NB4 (cell line): ENCODE measurements at regions not wholly inside any gene's neighbourhood (a gene's known extent, or its start where the extent isn't known, plus 50 kb on each side); places are given as distances from the start of the nearest gene placed in this dataset.

Source experiments
- MYC ChIP-seq: IDR thresholded peaks from 2 replicates; pipeline ENCODE4 v1.6.1; 2011; ENCODE audit warnings: low read depth, low read length
- POLR2A ChIP-seq: IDR thresholded peaks from 2 replicates; pipeline ENCODE4 v1.6.1; 2011; ENCODE audit warnings: mild to moderate bottlenecking; ENCODE audit not compliant: insufficient read length; ENCODE audit errors: extremely low read depth
- TF ChIP-seq, protein P1 (sequence below): IDR thresholded peaks from one replicate; pipeline ENCODE4 v1.5.1; 2012; ENCODE audit warnings: low read depth, low read length
- TF ChIP-seq, protein P2 (sequence below): IDR thresholded peaks from 2 replicates; pipeline ENCODE4 v1.6.1; 2011; ENCODE audit warnings: low read depth, low read length

DNA sequence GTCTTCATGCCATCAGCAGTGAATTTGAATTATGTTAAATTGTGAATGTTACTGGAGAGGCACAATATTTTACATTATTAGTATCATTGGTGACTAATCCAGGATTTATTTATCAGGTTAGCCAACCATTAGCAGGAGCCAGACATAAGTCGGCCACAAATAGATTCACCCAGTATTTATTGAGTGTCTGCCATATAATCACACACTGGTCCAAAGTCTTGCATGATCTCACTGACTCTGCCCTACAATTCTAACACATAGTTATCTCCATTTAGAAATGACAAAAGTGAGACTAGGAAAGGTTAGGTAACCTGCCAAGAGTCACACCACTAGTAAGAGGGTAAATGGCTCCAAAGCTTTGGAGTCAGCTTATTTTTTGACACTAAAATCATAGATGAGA lies 179.6 kb downstream of the BLID start:
- TF ChIP-seq, protein P1, sequence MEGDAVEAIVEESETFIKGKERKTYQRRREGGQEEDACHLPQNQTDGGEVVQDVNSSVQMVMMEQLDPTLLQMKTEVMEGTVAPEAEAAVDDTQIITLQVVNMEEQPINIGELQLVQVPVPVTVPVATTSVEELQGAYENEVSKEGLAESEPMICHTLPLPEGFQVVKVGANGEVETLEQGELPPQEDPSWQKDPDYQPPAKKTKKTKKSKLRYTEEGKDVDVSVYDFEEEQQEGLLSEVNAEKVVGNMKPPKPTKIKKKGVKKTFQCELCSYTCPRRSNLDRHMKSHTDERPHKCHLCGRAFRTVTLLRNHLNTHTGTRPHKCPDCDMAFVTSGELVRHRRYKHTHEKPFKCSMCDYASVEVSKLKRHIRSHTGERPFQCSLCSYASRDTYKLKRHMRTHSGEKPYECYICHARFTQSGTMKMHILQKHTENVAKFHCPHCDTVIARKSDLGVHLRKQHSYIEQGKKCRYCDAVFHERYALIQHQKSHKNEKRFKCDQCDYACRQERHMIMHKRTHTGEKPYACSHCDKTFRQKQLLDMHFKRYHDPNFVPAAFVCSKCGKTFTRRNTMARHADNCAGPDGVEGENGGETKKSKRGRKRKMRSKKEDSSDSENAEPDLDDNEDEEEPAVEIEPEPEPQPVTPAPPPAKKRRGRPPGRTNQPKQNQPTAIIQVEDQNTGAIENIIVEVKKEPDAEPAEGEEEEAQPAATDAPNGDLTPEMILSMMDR = no peak
- no peak for TF ChIP-seq POLR2A
- no peak for TF ChIP-seq MYC
- TF ChIP-seq, protein P2, sequence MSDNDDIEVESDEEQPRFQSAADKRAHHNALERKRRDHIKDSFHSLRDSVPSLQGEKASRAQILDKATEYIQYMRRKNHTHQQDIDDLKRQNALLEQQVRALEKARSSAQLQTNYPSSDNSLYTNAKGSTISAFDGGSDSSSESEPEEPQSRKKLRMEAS = no peak
